Activated CD8-positive, alpha-beta T cell treated with anti-CD3 and anti-CD28 coated beads for 36 hours (primary cell): ENCODE measurements at regions not wholly inside any gene's neighbourhood (a gene's known extent, or its start where the extent isn't known, plus 50 kb on each side); places are given as distances from the start of the nearest gene placed in this dataset.

Experiments
- ATAC-seq: fragments of 200-7000 bp; cut with Tn5 transposase; one replicate; pipeline ENCODE4 v1.10.0; 2021; ENCODE audit warnings: mild to moderate bottlenecking, moderate library complexity
- CTCF ChIA-PET: fragments of 350-600 bp; sonication (Branson Sonifier 250); formaldehyde crosslinking; loops from one replicate; lab custom pipeline; 2021; ENCODE audit warnings: antibody characterized with exemption; lab: Charles Lee
- POLR2A ChIA-PET: fragments of 350-600 bp; sonication (Branson Sonifier 250); formaldehyde crosslinking; loops from one replicate; lab custom pipeline; 2021; ENCODE audit warnings: antibody characterized with exemption; lab: Charles Lee
- DNase-seq: peaks from one replicate; pipeline ENCODE4 v3.0.0-alpha.2; 2020
- H3K27ac Mint-ChIP-seq: one replicate; pipeline ENCODE4 v1.8.0; 2021; ENCODE audit warnings: mild to moderate bottlenecking, mixed read lengths
- H3K27me3 Mint-ChIP-seq: one replicate; pipeline ENCODE4 v1.8.0; 2021; ENCODE audit warnings: mixed read lengths
- H3K36me3 Mint-ChIP-seq: one replicate; pipeline ENCODE4 v1.8.0; 2021; ENCODE audit warnings: low read depth, mixed read lengths
- H3K4me1 Mint-ChIP-seq: one replicate; pipeline ENCODE4 v1.8.0; 2021; ENCODE audit warnings: low read depth, mixed read lengths
- H3K4me3 Mint-ChIP-seq: one replicate; pipeline ENCODE4 v1.8.0; 2021; ENCODE audit warnings: mild to moderate bottlenecking, moderate library complexity, mixed read lengths
- H3K9me3 Mint-ChIP-seq: one replicate; pipeline ENCODE4 v1.8.0; 2021; ENCODE audit warnings: mixed read lengths
- intact Hi-C: fragments of 100-400 bp; cut with micrococcal nuclease; formaldehyde crosslinking; loops from one replicate; pipeline ENCODE4 v1.10.0; 2022
- TF ChIP-seq, protein P1 (sequence below): fragments of 200-600 bp; IDR thresholded peaks from one replicate; pipeline ENCODE4 v1.8.0; 2022; ENCODE audit warnings: antibody characterized with exemption, mild to moderate bottlenecking

DNA sequence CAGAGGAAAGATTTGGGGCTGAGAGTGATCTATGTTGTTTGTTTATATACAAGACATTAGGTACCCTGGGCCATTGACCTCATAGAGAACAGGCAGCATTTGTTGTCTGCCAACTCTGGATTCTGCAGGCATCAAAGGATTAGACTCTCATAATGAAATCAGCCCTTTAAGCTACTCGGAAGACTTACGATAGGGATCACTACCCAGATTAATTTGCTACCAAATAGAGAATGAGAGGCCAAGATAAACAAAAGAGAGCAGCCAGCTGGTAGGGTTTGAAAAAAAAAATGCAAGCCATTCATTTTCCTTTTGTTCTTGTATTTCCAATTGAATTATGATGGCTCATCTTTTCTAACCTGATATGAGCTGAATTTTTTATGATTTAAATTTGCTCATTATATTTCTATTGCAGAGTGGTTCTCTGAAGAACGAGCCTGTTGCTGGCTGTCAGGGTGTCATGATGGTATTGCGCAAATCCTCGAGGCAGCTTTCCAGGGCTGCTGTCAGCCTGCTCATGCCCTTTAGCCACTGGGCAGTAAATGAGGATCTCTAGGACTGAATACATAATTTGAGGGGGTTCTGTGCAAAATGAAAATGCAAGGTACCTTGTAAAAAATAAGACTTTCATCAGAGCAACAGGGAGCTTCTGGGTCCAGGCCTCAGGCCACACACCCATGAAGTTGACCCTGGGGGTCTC lies 116.4 kb upstream of the KCNJ15 start:
- Mint-ChIP-seq H3K4me3 (no peak overlapping the region), H3K27ac (no peak overlapping the region), H3K4me1 (no peaks in the 10 kb centered on the region), H3K36me3 (no peaks in the 10 kb centered on the region), H3K9me3 (peaks cover 5% of the 10 kb centered on the region), H3K27me3 (peaks cover under 1% of the 10 kb centered on the region)
- TF ChIP-seq, protein P1, sequence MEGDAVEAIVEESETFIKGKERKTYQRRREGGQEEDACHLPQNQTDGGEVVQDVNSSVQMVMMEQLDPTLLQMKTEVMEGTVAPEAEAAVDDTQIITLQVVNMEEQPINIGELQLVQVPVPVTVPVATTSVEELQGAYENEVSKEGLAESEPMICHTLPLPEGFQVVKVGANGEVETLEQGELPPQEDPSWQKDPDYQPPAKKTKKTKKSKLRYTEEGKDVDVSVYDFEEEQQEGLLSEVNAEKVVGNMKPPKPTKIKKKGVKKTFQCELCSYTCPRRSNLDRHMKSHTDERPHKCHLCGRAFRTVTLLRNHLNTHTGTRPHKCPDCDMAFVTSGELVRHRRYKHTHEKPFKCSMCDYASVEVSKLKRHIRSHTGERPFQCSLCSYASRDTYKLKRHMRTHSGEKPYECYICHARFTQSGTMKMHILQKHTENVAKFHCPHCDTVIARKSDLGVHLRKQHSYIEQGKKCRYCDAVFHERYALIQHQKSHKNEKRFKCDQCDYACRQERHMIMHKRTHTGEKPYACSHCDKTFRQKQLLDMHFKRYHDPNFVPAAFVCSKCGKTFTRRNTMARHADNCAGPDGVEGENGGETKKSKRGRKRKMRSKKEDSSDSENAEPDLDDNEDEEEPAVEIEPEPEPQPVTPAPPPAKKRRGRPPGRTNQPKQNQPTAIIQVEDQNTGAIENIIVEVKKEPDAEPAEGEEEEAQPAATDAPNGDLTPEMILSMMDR, result no peak
- POLR2A ChIA-PET, result no interaction called here
- DNase-seq (no peak), ATAC-seq (no peak)
- intact Hi-C loops, result no loop called here
- CTCF ChIA-PET, result interaction anchor here (0.7 kb wide), 1 partner anchor 14 kb away, joined by 3 read pairs; no protein-coding TSS in a partner anchor

DNA sequence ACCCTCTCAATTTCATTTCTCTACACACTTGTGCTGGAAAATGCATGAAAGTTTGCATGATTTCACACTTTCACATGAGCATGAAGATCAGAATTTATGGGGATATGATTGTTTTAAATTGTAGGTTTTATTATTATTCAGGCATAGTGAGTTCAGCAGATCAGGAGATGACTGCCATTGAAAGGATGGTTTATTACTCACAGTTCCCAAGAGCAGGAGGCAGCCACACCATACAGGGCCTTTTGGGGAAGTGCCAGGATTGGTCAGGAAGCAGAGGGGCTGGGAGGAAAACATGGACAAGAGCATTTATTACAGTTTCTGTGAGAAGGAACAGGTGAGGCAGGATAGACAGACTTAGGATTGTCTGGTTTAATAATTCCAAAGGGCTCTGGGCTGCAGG lies 114.6 kb upstream of the KCNJ15 start:
- Mint-ChIP-seq H3K27ac (no peak overlapping the region), H3K27me3 (peaks cover 2% of the 10 kb centered on the region), H3K9me3 (peaks cover 8% of the 10 kb centered on the region), H3K36me3 (no peaks in the 10 kb centered on the region), H3K4me3 (no peak overlapping the region), H3K4me1 (no peaks in the 10 kb centered on the region)
- ATAC-seq, result no peak
- ChIA-PET CTCF (no interaction called here), POLR2A (no interaction called here)
- TF ChIP-seq, protein P1, result no peak
- intact Hi-C loops, result no loop called here
- no peak for DNase-seq

DNA sequence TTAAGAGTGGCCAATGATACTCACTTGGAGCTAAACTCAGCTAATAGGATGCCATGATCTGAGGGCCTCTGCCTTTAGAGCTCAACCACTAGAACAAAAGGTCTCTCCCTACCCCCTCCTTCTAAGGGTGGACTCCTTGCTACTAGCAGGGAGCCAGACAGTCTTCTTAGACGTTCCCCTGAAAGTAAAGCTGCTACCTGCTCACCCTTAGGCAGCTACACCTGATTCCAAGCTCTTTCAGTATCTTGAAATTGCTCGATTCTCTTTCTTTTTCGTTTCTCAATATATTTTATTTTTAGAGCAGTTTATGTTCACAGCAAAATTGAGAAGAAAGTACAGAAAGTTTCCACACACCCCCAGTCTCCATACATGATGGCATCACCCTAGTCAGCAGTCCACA lies 112.6 kb upstream of the KCNJ15 start:
- ChIA-PET POLR2A (no interaction called here), CTCF (interaction anchor here (1.6 kb wide), 1 partner anchor 212 kb away, joined by 4 read pairs; no protein-coding TSS in a partner anchor)
- no peak overlapping the region for H3K4me3 Mint-ChIP-seq
- TF ChIP-seq, protein P1, result no peak
- H3K9me3 Mint-ChIP-seq, result peaks cover 8% of the 10 kb centered on the region
- H3K36me3 Mint-ChIP-seq, result no peaks in the 10 kb centered on the region
- intact Hi-C loops, result no loop called here
- DNase-seq, result no peak
- no peaks in the 10 kb centered on the region for H3K4me1 Mint-ChIP-seq
- H3K27ac Mint-ChIP-seq, result no peak overlapping the region
- ATAC-seq, result no peak
- H3K27me3 Mint-ChIP-seq, result peaks cover 4% of the 10 kb centered on the region

DNA sequence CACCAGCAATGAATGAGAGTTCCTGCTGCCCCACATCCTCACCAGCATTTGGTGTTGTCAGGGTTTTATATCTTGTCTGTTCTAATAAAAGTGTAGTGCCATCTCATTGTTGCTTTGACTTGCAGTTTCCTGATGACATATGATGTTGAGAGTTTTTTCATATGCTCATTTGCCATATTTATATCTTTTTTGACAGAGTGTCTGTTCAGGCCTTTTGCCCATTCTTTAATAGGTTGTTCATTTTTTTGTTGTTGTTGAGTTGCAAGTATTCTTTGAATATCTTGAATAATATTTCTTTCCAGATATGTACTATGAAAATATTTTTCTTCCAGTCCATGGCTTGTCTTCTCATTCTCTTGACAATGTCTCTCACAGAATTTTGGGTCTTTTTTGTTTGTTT lies 111.7 kb upstream of the KCNJ15 start:
- intact Hi-C loops, result no loop called here
- Mint-ChIP-seq H3K27me3 (peaks cover 5% of the 10 kb centered on the region), H3K4me1 (no peaks in the 10 kb centered on the region), H3K27ac (no peak overlapping the region), H3K36me3 (no peaks in the 10 kb centered on the region), H3K9me3 (peaks cover 8% of the 10 kb centered on the region), H3K4me3 (no peak overlapping the region)
- ATAC-seq (no peak), DNase-seq (no peak)
- ChIA-PET CTCF (no interaction called here), POLR2A (no interaction called here)
- TF ChIP-seq, protein P1, result no peak

DNA sequence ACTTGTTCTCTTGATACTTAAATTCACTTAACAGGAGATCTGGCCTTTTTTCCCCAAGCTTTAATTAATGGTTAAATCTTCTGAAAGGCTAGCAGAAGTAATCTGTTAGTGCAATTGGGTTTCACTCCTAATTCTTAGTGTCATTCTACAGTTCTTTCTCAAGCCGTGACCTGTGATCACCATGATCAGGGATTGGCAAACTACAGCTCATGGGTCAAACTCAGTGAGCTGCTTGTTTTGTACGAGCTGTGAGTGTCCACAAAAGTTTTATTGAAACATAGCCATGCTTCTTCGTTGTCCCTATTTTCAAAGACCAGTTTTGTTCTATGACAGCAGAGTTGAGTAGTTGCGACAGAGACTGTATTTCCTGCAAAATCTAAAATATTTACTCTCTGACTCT lies 109.4 kb upstream of the KCNJ15 start:
- no peaks in the 10 kb centered on the region for H3K4me1 Mint-ChIP-seq
- H3K27ac Mint-ChIP-seq, result no peak overlapping the region
- ATAC-seq (no peak), DNase-seq (no peak)
- peaks cover 10% of the 10 kb centered on the region for H3K27me3 Mint-ChIP-seq
- intact Hi-C loops, result no loop called here
- POLR2A ChIA-PET, result no interaction called here
- no peak overlapping the region for H3K4me3 Mint-ChIP-seq
- TF ChIP-seq, protein P1, result no peak
- no peaks in the 10 kb centered on the region for H3K36me3 Mint-ChIP-seq
- H3K9me3 Mint-ChIP-seq, result peaks cover 5% of the 10 kb centered on the region
- CTCF ChIA-PET, result interaction anchor here (1.6 kb wide), 1 partner anchor 21 kb away, joined by 4 read pairs; no protein-coding TSS in a partner anchor
